ENCODE measurements at regions not wholly inside any gene's neighbourhood (a gene's known extent, or its start where the extent isn't known, plus 50 kb on each side); places are given as distances from the start of the nearest gene placed in this dataset.

GRCh38 chr22:27466778-27467438 lies 334.6 kb downstream of the MN1 start:
- no peaks in the 10 kb centered on the region for H3K36me3 ChIP-seq
- no peak overlapping the region for H3K4me3 ChIP-seq (replicated peaks in 1 of 3)
- WGBS, 2 donors, result 80 to 84% methylated on average over 4 to 5 of the region's 7 CpGs
- DNase-seq, result no peak
- H3K27me3 ChIP-seq, result no peaks in the 10 kb centered on the region
- TF ChIP-seq POLR2A (IDR thresholded peaks at IDR 0.05), result no peak
- no peak for TF ChIP-seq CTCF (IDR thresholded peaks at IDR 0.05)
- peaks cover 11 to 13% of the 10 kb centered on the region in 2 donors for H3K4me1 ChIP-seq
- H3K27ac ChIP-seq, result no peak overlapping the region
- intact Hi-C loops (cut with DNase I), result no loop called here
- H3K9me3 ChIP-seq, result no peaks in the 10 kb centered on the region

DNA sequence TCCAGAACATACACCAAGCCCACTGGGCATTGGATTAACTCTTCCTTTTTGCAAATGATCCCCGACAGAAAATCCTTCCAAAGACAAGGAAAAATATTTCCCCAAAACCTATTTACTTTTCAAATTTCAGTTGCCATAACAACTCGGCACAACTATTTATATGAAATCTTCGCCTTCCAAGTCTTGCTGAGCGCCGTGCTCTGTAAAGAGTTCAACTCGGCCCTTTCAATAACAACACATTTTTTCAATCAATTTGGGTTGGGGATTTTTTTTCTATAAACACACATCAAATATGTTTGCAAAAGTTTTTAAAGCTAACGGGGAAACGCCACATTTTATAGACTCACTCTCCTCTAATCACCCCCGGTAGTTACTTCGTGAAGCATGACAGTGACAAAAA lies 333.8 kb downstream of the MN1 start:
- H3K27ac ChIP-seq, result no peak overlapping the region
- 79 to 84% methylated on average over 10 of the region's 10 CpGs for WGBS, 2 donors
- TF ChIP-seq POLR2A (IDR thresholded peaks at IDR 0.05), result no peak
- no peak for TF ChIP-seq CTCF (IDR thresholded peaks at IDR 0.05)
- intact Hi-C loops (cut with DNase I), result no loop called here
- no peak for DNase-seq
- H3K4me3 ChIP-seq (replicated peaks in 1 of 3), result no peak overlapping the region
- H3K4me1 ChIP-seq, result peaks cover 4 to 5% of the 10 kb centered on the region in 2 donors
- no peaks in the 10 kb centered on the region for H3K9me3 ChIP-seq
- no peaks in the 10 kb centered on the region for H3K36me3 ChIP-seq
- no peaks in the 10 kb centered on the region for H3K27me3 ChIP-seq

DNA sequence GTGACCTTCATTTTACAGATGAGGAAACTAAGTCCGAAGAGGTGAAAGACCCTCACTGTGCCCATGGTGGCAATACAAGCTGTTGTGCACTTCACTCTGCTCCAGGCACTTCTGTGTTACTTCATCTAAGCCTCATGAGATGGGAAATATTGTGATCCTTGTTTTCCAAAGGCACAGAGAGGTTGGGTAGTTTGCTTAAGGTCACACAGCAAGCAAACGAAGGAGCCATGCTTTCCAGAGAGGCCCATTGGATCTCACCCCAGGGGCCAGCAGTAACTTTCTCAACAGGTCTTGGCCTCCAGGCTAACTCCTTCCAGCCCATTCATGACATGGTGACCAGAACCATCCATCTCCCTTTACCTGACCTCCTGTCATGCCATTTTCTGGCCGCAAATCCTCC lies 332.8 kb downstream of the MN1 start:
- Histone ChIP-seq H3K9me3 (no peaks in the 10 kb centered on the region), H3K27ac (no peak overlapping the region), H3K4me1 (no peaks in the 10 kb centered on the region), H3K36me3 (no peaks in the 10 kb centered on the region), H3K27me3 (no peaks in the 10 kb centered on the region), H3K4me3 (replicated peaks in 1 of 3) (no peak overlapping the region)
- TF ChIP-seq POLR2A (IDR thresholded peaks at IDR 0.05) (no peak), CTCF (IDR thresholded peaks at IDR 0.05) (no peak)
- intact Hi-C loops (cut with DNase I), result no loop called here
- 91 to 100% methylated on average over 3 of the region's 3 CpGs for WGBS, 2 donors
- DNase-seq, result no peak

- TF ChIP-seq POLR2A (IDR thresholded peaks at IDR 0.05) (no peak), CTCF (IDR thresholded peaks at IDR 0.05) (no peak)
- Histone ChIP-seq H3K9me3 (no peaks in the 10 kb centered on the region), H3K27ac (no peak overlapping the region), H3K27me3 (no peaks in the 10 kb centered on the region), H3K36me3 (no peaks in the 10 kb centered on the region), H3K4me3 (replicated peaks in 1 of 3) (no peak overlapping the region), H3K4me1 (no peaks in the 10 kb centered on the region)
- intact Hi-C loops (cut with DNase I), result no loop called here
- no peak for DNase-seq
- 90 to 91% methylated on average over 2 of the region's 2 CpGs for WGBS, 2 donors
Measured at GRCh38 chr22:27470169-27470772, 331.3 kb downstream of the MN1 start.

- 61 to 66% methylated on average over 4 of the region's 4 CpGs for WGBS, 2 donors
- Histone ChIP-seq H3K4me3 (replicated peaks in 1 of 3) (no peak overlapping the region), H3K4me1 (no peaks in the 10 kb centered on the region)
Measured at GRCh38 chr22:27472975-27473374, 328.6 kb downstream of the MN1 start.

More at GRCh38 chr22:27472975-27473374, 328.6 kb downstream of the MN1 start:
- Histone ChIP-seq H3K27me3 (no peaks in the 10 kb centered on the region), H3K9me3 (no peaks in the 10 kb centered on the region), H3K36me3 (no peaks in the 10 kb centered on the region), H3K27ac (no peak overlapping the region)
- DNase-seq, result no peak
- intact Hi-C loops (cut with DNase I), result no loop called here
- no peak for TF ChIP-seq POLR2A (IDR thresholded peaks at IDR 0.05)
- TF ChIP-seq CTCF (IDR thresholded peaks at IDR 0.05), result no peak
